Panc1 (cell line): ENCODE measurements at regions not wholly inside any gene's neighbourhood (a gene's known extent, or its start where the extent isn't known, plus 50 kb on each side); places are given as distances from the start of the nearest gene placed in this dataset.

ENCODE experiments used
- ATAC-seq: fragments of 200-7000 bp; cut with Tn5 transposase; 2 replicates; pipeline ENCODE4 v1.9.1; 2020; ENCODE audit warnings: mild to moderate bottlenecking, moderate library complexity
- BruUV-seq: library from RNA; stranded (reverse); fragments of 400-500 nt; replicated peaks from 2 replicates; lab custom pipeline; 2021; lab: Mats Ljungman, UMichigan
- CTCF ChIA-PET: fragments of 300-600 bp; sonication (Branson Sonifier 250); formaldehyde crosslinking; loops from one replicate; lab custom pipeline; 2022; ENCODE audit warnings: antibody characterized with exemption; lab: Charles Lee
- POLR2A ChIA-PET: fragments of 300-600 bp; sonication (Branson Sonifier 250); formaldehyde crosslinking; loops from one replicate; lab custom pipeline; 2022; ENCODE audit warnings: antibody characterized with exemption; lab: Charles Lee
- DNase-seq: peaks from one replicate; pipeline ENCODE4 v3.0.0-alpha.2; 2010; ENCODE audit warnings: low read depth, low spot score
- H3K27ac ChIP-seq: 2 replicates; pipeline ENCODE4 v1.5.1; 2011; ENCODE audit warnings: mild to moderate bottlenecking, low read length, inconsistent platforms
- H3K27me3 ChIP-seq: fragments of 200-500 bp; sonication (Bioruptor generic); 2 replicates; pipeline ENCODE4 v1.6.0; 2014; ENCODE audit warnings: low read length, inconsistent platforms; ENCODE audit not compliant: control insufficient read depth, insufficient read depth
- H3K36me3 ChIP-seq: fragments of 200-500 bp; sonication (Bioruptor generic); 2 replicates; pipeline ENCODE4 v1.5.1; 2014; ENCODE audit warnings: inconsistent platforms, mild to moderate bottlenecking, low read length, moderate library complexity; ENCODE audit not compliant: control insufficient read depth, insufficient read depth
- H3K4me1 ChIP-seq: 2 replicates; pipeline ENCODE4 v1.5.1; 2011; ENCODE audit warnings: inconsistent platforms, mild to moderate bottlenecking, low read length, moderate library complexity; ENCODE audit not compliant: control insufficient read depth, insufficient read depth
- H3K4me3 ChIP-seq, 2 experiments: 2 replicates each; pipeline ENCODE4 v1.5.1; 2011 to 2012; ENCODE audit warnings: low read depth in 2 of 2, low read length in 2 of 2, mild to moderate bottlenecking in 2 of 2, inconsistent platforms in 1 of 2, moderate library complexity in 1 of 2
- H3K9me3 ChIP-seq: fragments of 200-500 bp; sonication (Bioruptor generic); 2 replicates; pipeline ENCODE4 v1.5.1; 2014; ENCODE audit warnings: low read depth, mild to moderate bottlenecking, inconsistent platforms, low read length, moderate library complexity; ENCODE audit not compliant: control insufficient read depth, insufficient read depth
- CTCF ChIP-seq: fragments of 450-650 bp; IDR thresholded peaks from 2 replicates; pipeline ENCODE4 v1.5.1; 2017; ENCODE audit warnings: mild to moderate bottlenecking
- POLR2AphosphoS5 ChIP-seq: IDR thresholded peaks from 2 replicates; pipeline ENCODE4 v1.6.1; 2012; ENCODE audit warnings: mild to moderate bottlenecking, low read depth, low read length, moderate library complexity
- REST ChIP-seq, 2 experiments: IDR thresholded peaks; 2 replicates each; pipeline ENCODE4 v1.6.1; 2011 to 2012; ENCODE audit warnings: low read depth in 2 of 2, control low read depth in 1 of 2, low read length in 1 of 2, mild to moderate bottlenecking in 1 of 2, moderate library complexity in 1 of 2; ENCODE audit not compliant: insufficient read depth in 1 of 2
- SIN3A ChIP-seq: IDR thresholded peaks from 2 replicates; pipeline ENCODE4 v1.6.1; 2012; ENCODE audit warnings: low read depth, mild to moderate bottlenecking, low read length, moderate library complexity, borderline replicate concordance; ENCODE audit not compliant: insufficient read depth
- TCF7L2 ChIP-seq: IDR thresholded peaks from 2 replicates; pipeline ENCODE4 v1.6.1; 2011; ENCODE audit warnings: mild to moderate bottlenecking, low read depth, low read length, inconsistent platforms
- in situ Hi-C: cut with HindIII; loops from 2 replicates; pipeline ENCODE4 v1.10.0; 2016; ENCODE audit warnings: low sequenced_read_pairs, low pct_unique_long_range_greater_than_20kb
- intact Hi-C: fragments of 100-400 bp; cut with micrococcal nuclease; formaldehyde crosslinking; loops from one replicate; pipeline ENCODE4 v1.10.0; 2022; ENCODE audit not compliant: unreplicated experiment

- no peak overlapping the region for H3K4me3 ChIP-seq
- no peak for DNase-seq
- ATAC-seq = no peak
- no peaks in the 10 kb centered on the region for H3K9me3 ChIP-seq
- in situ Hi-C loops = no loop called here
- intact Hi-C loops = no loop called here
- BruUV-seq = no TSS peak
- no peak for TF ChIP-seq POLR2AphosphoS5
- TF ChIP-seq CTCF = no peak
- no peak for TF ChIP-seq SIN3A
- no peak for TF ChIP-seq TCF7L2
- no peak for TF ChIP-seq REST (IDR thresholded peaks at IDR 0.05; ENCODE audit: insufficient read depth in 1 of 2, low read depth in 2 of 2, low read length in 1 of 2)
- ChIA-PET CTCF (no interaction called here), POLR2A (no interaction called here)
- no peak overlapping the region for H3K27ac ChIP-seq
- 0 out of 2 replicates have a peak, but pooled peaks cover 2% of the 10 kb centered on the region for H3K27me3 ChIP-seq
- H3K36me3 ChIP-seq = no peaks in the 10 kb centered on the region
- H3K4me1 ChIP-seq = no peaks in the 10 kb centered on the region
Measured at GRCh38 chr2:173812321-173812720, 152.9 kb downstream of the SP3 start.

- POLR2A ChIA-PET = no interaction called here
- in situ Hi-C loops (no loop called here), intact Hi-C loops (no loop called here)
- no peaks in the 10 kb centered on the region for H3K9me3 ChIP-seq
- ATAC-seq (no peak), DNase-seq (no peak)
- CTCF ChIA-PET = no interaction called here
- 0 out of 2 replicates have a peak, but pooled peaks cover 2% of the 10 kb centered on the region for H3K27me3 ChIP-seq
- no peaks in the 10 kb centered on the region for H3K4me1 ChIP-seq
- no TSS peak for BruUV-seq
- H3K4me3 ChIP-seq = no peak overlapping the region
- no peak overlapping the region for H3K27ac ChIP-seq
- no peaks in the 10 kb centered on the region for H3K36me3 ChIP-seq
- TF ChIP-seq POLR2AphosphoS5 (no peak), TCF7L2 (no peak), SIN3A (no peak), REST (IDR thresholded peaks at IDR 0.05; ENCODE audit: insufficient read depth in 1 of 2, low read depth in 2 of 2, low read length in 1 of 2) (no peak), CTCF (no peak)
Measured at GRCh38 chr2:173814306-173814705, 150.9 kb downstream of the SP3 start.
